Fibroblast of the aortic adventitia (primary cell): ENCODE measurements at regions not wholly inside any gene's neighbourhood (a gene's known extent, or its start where the extent isn't known, plus 50 kb on each side); places are given as distances from the start of the nearest gene placed in this dataset.
A peak's percentile ranks its signal among the peaks of the same experiment; 100 is the strongest.

Source experiments
- DNase-seq: peaks from one replicate; pipeline ENCODE4 v3.0.0-alpha.2; 2010; ENCODE audit warnings: low read depth
- H3K4me3 ChIP-seq: 2 replicates; pipeline ENCODE4 v1.5.1; 2011; ENCODE audit warnings: low read depth, mild to moderate bottlenecking, control low read depth, low read length, moderate library complexity
- TF ChIP-seq, protein P1 (sequence below): IDR thresholded peaks from 2 replicates; pipeline ENCODE4 v1.5.1; 2011; ENCODE audit warnings: mild to moderate bottlenecking, low read length, control low read depth, inconsistent platforms; ENCODE audit not compliant: insufficient read depth

- no peak overlapping the region for H3K4me3 ChIP-seq
- no peak for DNase-seq
- TF ChIP-seq, protein P1, sequence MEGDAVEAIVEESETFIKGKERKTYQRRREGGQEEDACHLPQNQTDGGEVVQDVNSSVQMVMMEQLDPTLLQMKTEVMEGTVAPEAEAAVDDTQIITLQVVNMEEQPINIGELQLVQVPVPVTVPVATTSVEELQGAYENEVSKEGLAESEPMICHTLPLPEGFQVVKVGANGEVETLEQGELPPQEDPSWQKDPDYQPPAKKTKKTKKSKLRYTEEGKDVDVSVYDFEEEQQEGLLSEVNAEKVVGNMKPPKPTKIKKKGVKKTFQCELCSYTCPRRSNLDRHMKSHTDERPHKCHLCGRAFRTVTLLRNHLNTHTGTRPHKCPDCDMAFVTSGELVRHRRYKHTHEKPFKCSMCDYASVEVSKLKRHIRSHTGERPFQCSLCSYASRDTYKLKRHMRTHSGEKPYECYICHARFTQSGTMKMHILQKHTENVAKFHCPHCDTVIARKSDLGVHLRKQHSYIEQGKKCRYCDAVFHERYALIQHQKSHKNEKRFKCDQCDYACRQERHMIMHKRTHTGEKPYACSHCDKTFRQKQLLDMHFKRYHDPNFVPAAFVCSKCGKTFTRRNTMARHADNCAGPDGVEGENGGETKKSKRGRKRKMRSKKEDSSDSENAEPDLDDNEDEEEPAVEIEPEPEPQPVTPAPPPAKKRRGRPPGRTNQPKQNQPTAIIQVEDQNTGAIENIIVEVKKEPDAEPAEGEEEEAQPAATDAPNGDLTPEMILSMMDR = no peak
Measured at GRCh38 chr11:27848423-27848822, 148.2 kb upstream of the BDNF start.

- no peak overlapping the region for H3K4me3 ChIP-seq
- TF ChIP-seq, protein P1 = no peak
- DNase-seq = peak; percentile 9
Measured at GRCh38 chr11:27847496-27847895, 147.2 kb upstream of the BDNF start.

- TF ChIP-seq, protein P1 = no peak
- DNase-seq = no peak
- H3K4me3 ChIP-seq = no peak overlapping the region
Measured at GRCh38 chr11:27842290-27842689, 142.0 kb upstream of the BDNF start.

GRCh38 chr11:27841023-27841422 is 140.8 kb upstream of the BDNF start:
- TF ChIP-seq, protein P1 = no peak
- no peak for DNase-seq

GRCh38 chr11:27839226-27839913 is 139.1 kb upstream of the BDNF start:
- no peak overlapping the region for H3K4me3 ChIP-seq
- TF ChIP-seq, protein P1 = peak; percentile 19
- DNase-seq = peak; percentile 52

More at GRCh38 chr11:27841023-27841422, 140.8 kb upstream of the BDNF start:
- H3K4me3 ChIP-seq = no peak overlapping the region

DNA sequence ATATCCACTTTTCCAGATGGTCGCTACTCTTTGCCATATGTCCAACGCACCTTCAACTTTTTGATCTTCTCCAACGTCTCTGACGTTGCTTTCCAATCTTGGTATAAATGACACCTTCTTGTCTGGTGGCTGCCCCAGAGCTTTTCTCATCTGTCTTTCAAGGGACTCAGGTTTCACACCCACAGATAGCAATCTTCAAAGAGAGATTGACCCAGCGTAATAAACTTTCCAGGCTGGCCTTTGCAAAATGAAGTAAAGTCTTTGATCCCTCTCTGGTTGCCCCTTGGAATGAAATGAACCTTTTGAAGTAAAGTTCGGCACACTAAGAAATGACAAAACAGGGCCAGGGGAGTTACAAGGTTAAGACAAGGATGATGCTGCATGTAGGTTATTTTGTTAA is 138.4 kb upstream of the BDNF start:
- H3K4me3 ChIP-seq = no peak overlapping the region
- DNase-seq = no peak
- TF ChIP-seq, protein P1 = no peak
